B cell (primary cell): ENCODE measurements at regions not wholly inside any gene's neighbourhood (a gene's known extent, or its start where the extent isn't known, plus 50 kb on each side); places are given as distances from the start of the nearest gene placed in this dataset.
"Not testable (repeated sequence)": the region's sequence is repeated elsewhere in the genome, so short reads cannot be mapped to it uniquely, and the experiment has no call there.

Experiments used
- ATAC-seq: fragments of 200-7000 bp; cut with Tn5 transposase; one replicate; pipeline ENCODE4 v1.10.0; 2021; ENCODE audit warnings: low read depth, mild to moderate bottlenecking, moderate number of reproducible peaks, moderate library complexity
- CTCF ChIA-PET: fragments of 350-600 bp; sonication (Branson Sonifier 250); formaldehyde crosslinking; loops from one replicate; lab custom pipeline; 2021; ENCODE audit warnings: antibody characterized with exemption, inconsistent platforms; lab: Charles Lee
- POLR2A ChIA-PET: fragments of 350-600 bp; sonication (Branson Sonifier 250); formaldehyde crosslinking; loops from one replicate; lab custom pipeline; 2021; ENCODE audit warnings: antibody characterized with exemption; lab: Charles Lee
- DNase-seq: peaks from one replicate; pipeline ENCODE4 v3.0.0; 2013
- H2AFZ ChIP-seq: 2 replicates; pipeline ENCODE4 v1.6.1; 2012; ENCODE audit warnings: mild to moderate bottlenecking, low read depth, low read length; ENCODE audit not compliant: insufficient read depth, poor library complexity, severe bottlenecking
- H3K27ac ChIP-seq, 2 donors: 1 replicate in 1 of 2; 2 replicates in 1 of 2; pipeline ENCODE4 v1.5.1; 2012 to 2013; ENCODE audit warnings: low read length in 2 of 2, mild to moderate bottlenecking in 2 of 2, moderate library complexity in 1 of 2
- H3K27me3 ChIP-seq, 4 experiments: fragments of 200-600 bp in 1 of 4; sonication (generic) in 1 of 4; replicated peaks in 1 of 4; 1 replicate in 2 of 4; 2 replicates in 2 of 4; pipeline versions ENCODE4 v1.6.1 to v1.7.0; 2013 to 2016; ENCODE audit warnings: low read length in 3 of 4, mild to moderate bottlenecking in 2 of 4, mixed read lengths in 1 of 4, moderate library complexity in 1 of 4; ENCODE audit not compliant: insufficient read depth in 4 of 4, control insufficient read depth in 3 of 4; ENCODE audit errors: control extremely low read depth in 1 of 4
- H3K36me3 ChIP-seq, 2 experiments: replicated peaks in 1 of 2; 1 replicate in 1 of 2; 2 replicates in 1 of 2; pipeline versions ENCODE4 v1.6.1 to v1.7.1; 2013; ENCODE audit warnings: low read length in 1 of 2; ENCODE audit not compliant: insufficient read depth in 2 of 2, control insufficient read depth in 1 of 2; ENCODE audit errors: control extremely low read depth in 1 of 2, extremely low read depth in 1 of 2
- H3K4me1 ChIP-seq, 2 donors: fragments of 200-600 bp in 1 of 2; sonication (generic) in 1 of 2; 1 replicate in 1 of 2; 2 replicates in 1 of 2; pipeline versions ENCODE4 v1.5.1 to v1.6.1; 2013 to 2017; ENCODE audit warnings: low read length in 2 of 2; ENCODE audit not compliant: control insufficient read depth in 2 of 2, insufficient read depth in 2 of 2
- H3K4me2 ChIP-seq: replicated peaks from 2 replicates; pipeline ENCODE3; 2012; ENCODE audit warnings: mild to moderate bottlenecking, low read depth, low read length; ENCODE audit not compliant: poor library complexity, severe bottlenecking
- H3K4me3 ChIP-seq, 5 experiments: fragments of 200-600 bp in 1 of 5; sonication (generic) in 1 of 5; 1 replicate in 3 of 5; 2 replicates in 2 of 5; pipeline versions ENCODE4 v1.5.1 to v1.7.0; 2011 to 2016; ENCODE audit warnings: low read length in 4 of 5, mild to moderate bottlenecking in 4 of 5, low read depth in 2 of 5, control low read depth in 1 of 5, moderate library complexity in 1 of 5; ENCODE audit not compliant: insufficient read depth in 1 of 5; ENCODE audit errors: control extremely low read depth in 1 of 5, extremely low read depth in 1 of 5
- H3K79me2 ChIP-seq: fragments of 200-600 bp; sonication (generic); one replicate; pipeline ENCODE4 v1.6.0; 2016; ENCODE audit warnings: low read length; ENCODE audit not compliant: control insufficient read depth, insufficient read depth
- H3K9ac ChIP-seq: fragments of 200-600 bp; sonication (generic); 2 replicates; pipeline ENCODE4 v1.6.1; 2017; ENCODE audit warnings: mild to moderate bottlenecking, low read length, moderate library complexity
- H3K9me3 ChIP-seq, 3 donors: one replicate each; pipeline versions ENCODE4 v1.6.1 to v1.7.1; 2013; ENCODE audit warnings: low read length in 2 of 3; ENCODE audit not compliant: control insufficient read depth in 2 of 3, insufficient read depth in 1 of 3; ENCODE audit errors: control extremely low read depth in 1 of 3
- H4K20me1 ChIP-seq: 2 replicates; pipeline ENCODE4 v1.6.0; 2012; ENCODE audit warnings: mild to moderate bottlenecking, low read length; ENCODE audit not compliant: insufficient read depth, control insufficient read depth, poor library complexity, severe bottlenecking
- H3K27ac Mint-ChIP-seq: one replicate; pipeline ENCODE4 v1.8.0; 2021; ENCODE audit warnings: mixed read lengths
- H3K27me3 Mint-ChIP-seq: one replicate; pipeline ENCODE4 v1.8.0; 2021; ENCODE audit warnings: mixed read lengths
- H3K4me1 Mint-ChIP-seq: one replicate; pipeline ENCODE4 v1.8.0; 2021; ENCODE audit warnings: mixed read lengths
- H3K4me3 Mint-ChIP-seq: one replicate; pipeline ENCODE4 v1.8.0; 2021; ENCODE audit warnings: mixed read lengths
- H3K9me3 Mint-ChIP-seq: one replicate; pipeline ENCODE4 v1.8.0; 2022; ENCODE audit warnings: mixed read lengths; ENCODE audit not compliant: insufficient read depth
- CTCF ChIP-seq: fragments of 200-600 bp; IDR thresholded peaks from one replicate; pipeline ENCODE4 v1.8.0; 2022; ENCODE audit warnings: antibody characterized with exemption, mild to moderate bottlenecking
- EZH2 ChIP-seq: IDR thresholded peaks from 2 replicates; pipeline ENCODE4 v1.6.1; 2012; ENCODE audit warnings: borderline replicate concordance, low read depth, mild to moderate bottlenecking, moderate library complexity, low read length; ENCODE audit not compliant: insufficient read depth, poor library complexity, severe bottlenecking
- WGBS: methylation state at CpG from one replicate; pipeline ENCODE4 v1.1.5; 2013; ENCODE audit warnings: missing lambda C conversion rate; ENCODE audit not compliant: insufficient coverage; 5-methylcytosine and 5-hydroxymethylcytosine counted together
- intact Hi-C: fragments of 100-400 bp; cut with micrococcal nuclease; formaldehyde crosslinking; loops from one replicate; pipeline ENCODE4 v1.10.0; 2022

GRCh38 chr2:106261871-106262321 is 67.8 kb upstream of the UXS1 start:
- ATAC-seq, result no peak
- H3K27ac Mint-ChIP-seq, result no peak overlapping the region
- TF ChIP-seq EZH2 (no peak), CTCF (no peak)
- ChIA-PET CTCF (no interaction called here), POLR2A (no interaction called here)
- H3K4me3 ChIP-seq, result no peak overlapping the region
- no peaks in the 10 kb centered on the region for H4K20me1 ChIP-seq
- no peak for DNase-seq
- H3K27me3 ChIP-seq, result no peaks in the 10 kb centered on the region
- peak overlapping the region; percentile 58 for H3K4me3 Mint-ChIP-seq
- no peaks in the 10 kb centered on the region for H3K36me3 ChIP-seq
- no peaks in the 10 kb centered on the region for H3K79me2 ChIP-seq
- H3K27ac ChIP-seq, result no peak overlapping the region
- intact Hi-C loops, result no loop called here
- WGBS, result 68% methylated on average over 6 of the region's 6 CpGs
- H3K27me3 Mint-ChIP-seq, result peaks cover 9% of the 10 kb centered on the region
- no peak overlapping the region for H3K4me2 ChIP-seq
- H3K4me1 ChIP-seq, result no peaks in the 10 kb centered on the region
- H2AFZ ChIP-seq, result no peak overlapping the region
- no peaks in the 10 kb centered on the region for H3K9me3 ChIP-seq
- no peaks in the 10 kb centered on the region for H3K9me3 Mint-ChIP-seq
- H3K4me1 Mint-ChIP-seq, result peaks cover 2% of the 10 kb centered on the region
- H3K9ac ChIP-seq, result no peak overlapping the region

- WGBS, result 92% methylated on average over 2 of the region's 7 CpGs
These were observed 64.8 kb upstream of the UXS1 start for GRCh38 chr2:106258859-106259258.

More at GRCh38 chr2:106258859-106259258, 64.8 kb upstream of the UXS1 start:
- H3K27ac Mint-ChIP-seq, CTCF ChIA-PET, POLR2A ChIA-PET, DNase-seq, H3K4me3 ChIP-seq, H3K4me2 ChIP-seq, H2AFZ ChIP-seq, intact Hi-C loops, H3K9ac ChIP-seq, H4K20me1 ChIP-seq, H3K27me3 Mint-ChIP-seq, H3K79me2 ChIP-seq, ATAC-seq, H3K27me3 ChIP-seq, H3K4me1 Mint-ChIP-seq, H3K27ac ChIP-seq, H3K4me3 Mint-ChIP-seq, H3K36me3 ChIP-seq, H3K4me1 ChIP-seq, H3K9me3 ChIP-seq, H3K9me3 Mint-ChIP-seq: not testable (repeated sequence)
